B cell (primary cell): ENCODE measurements at regions not wholly inside any gene's neighbourhood (a gene's known extent, or its start where the extent isn't known, plus 50 kb on each side); places are given as distances from the start of the nearest gene placed in this dataset.

Source experiments
- CTCF ChIP-seq: fragments of 200-600 bp; IDR thresholded peaks from one replicate; pipeline ENCODE4 v1.8.0; 2022; ENCODE audit warnings: antibody characterized with exemption, mild to moderate bottlenecking
- EZH2 ChIP-seq: IDR thresholded peaks from 2 replicates; pipeline ENCODE4 v1.6.1; 2012; ENCODE audit warnings: borderline replicate concordance, low read depth, mild to moderate bottlenecking, moderate library complexity, low read length; ENCODE audit not compliant: insufficient read depth, poor library complexity, severe bottlenecking

GRCh38 chr10:93152136-93152535, 78.4 kb downstream of the CYP26A1 start:
- TF ChIP-seq EZH2 (no peak), CTCF (no peak)
